ENCODE measurements at regions not wholly inside any gene's neighbourhood (a gene's known extent, or its start where the extent isn't known, plus 50 kb on each side); places are given as distances from the start of the nearest gene placed in this dataset.
A peak's percentile ranks its signal among the peaks of the same experiment; 100 is the strongest.

DNA sequence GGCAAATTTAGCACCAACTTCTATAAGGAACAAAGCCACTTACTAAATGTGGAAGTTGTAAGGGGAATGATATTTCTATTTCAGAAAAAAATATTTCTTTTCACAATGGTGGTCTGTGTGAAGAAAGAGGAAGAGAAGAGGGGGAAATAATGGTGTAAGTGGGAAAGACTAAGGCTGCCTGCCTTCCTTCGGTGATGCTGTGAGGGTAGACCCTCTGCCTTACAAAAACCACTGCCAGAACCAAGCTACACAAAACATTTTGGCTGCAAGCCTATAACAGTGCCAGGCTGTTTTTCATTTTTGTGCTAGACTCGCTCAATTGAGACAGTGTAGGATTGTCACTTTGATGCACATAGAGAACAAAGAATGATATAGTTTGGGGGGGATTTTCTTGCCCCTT, 286.6 kb downstream of the ZEB2 start:
- Mint-ChIP-seq H3K27ac (peak overlapping the region; percentile 72), H3K4me3 (peak overlapping the region; percentile 51), H3K36me3 (ENCODE audit: low read depth) (peaks cover 12% of the 10 kb centered on the region), H3K27me3 (no peaks in the 10 kb centered on the region), H3K9me3 (peaks cover 7% of the 10 kb centered on the region), H3K4me1 (peaks cover 45% of the 10 kb centered on the region)
- intact Hi-C loops (cut with micrococcal nuclease) = loop anchor here (5.0 kb wide), 2 partner anchors 51 to 89 kb away; no protein-coding TSS in a partner anchor
- DNase-seq = no peak

DNA sequence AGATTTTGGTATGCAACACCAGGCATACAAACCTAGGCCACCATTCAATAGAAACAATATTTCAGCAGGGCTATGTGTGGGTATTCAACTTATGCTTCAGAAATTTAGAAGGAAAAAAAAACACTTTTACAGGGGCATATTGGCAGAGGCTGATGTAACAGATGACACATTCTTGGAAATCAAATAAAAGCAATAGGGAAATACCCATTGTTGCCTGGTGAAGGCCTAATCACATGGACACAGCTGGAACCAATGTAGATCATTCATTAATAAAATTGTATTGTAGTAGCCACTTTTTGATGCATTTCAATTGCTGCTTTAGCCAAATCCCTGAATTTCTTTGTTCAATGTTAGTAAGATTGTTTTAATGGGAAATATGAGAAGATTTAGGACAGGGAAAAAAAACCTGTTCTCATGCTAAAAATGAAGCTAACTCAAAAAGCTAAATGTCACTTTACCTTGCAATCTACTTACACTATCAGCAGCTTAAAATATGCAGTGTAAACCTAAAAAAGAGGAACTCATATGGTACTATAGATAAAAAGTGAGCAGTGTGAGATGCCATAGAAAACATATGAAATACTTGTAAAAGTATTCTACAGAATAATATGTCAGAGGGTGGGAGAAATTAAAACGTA, 289.4 kb downstream of the ZEB2 start:
- Mint-ChIP-seq H3K9me3 (no peaks in the 10 kb centered on the region), H3K27ac (no peak overlapping the region), H3K4me3 (no peak overlapping the region), H3K36me3 (ENCODE audit: low read depth) (peaks cover 10% of the 10 kb centered on the region), H3K27me3 (no peaks in the 10 kb centered on the region), H3K4me1 (peaks cover 38% of the 10 kb centered on the region)
- no peak for DNase-seq
- intact Hi-C loops (cut with micrococcal nuclease) = loop anchor here (5.0 kb wide), 2 partner anchors 48 to 92 kb away; no protein-coding TSS in a partner anchor

DNA sequence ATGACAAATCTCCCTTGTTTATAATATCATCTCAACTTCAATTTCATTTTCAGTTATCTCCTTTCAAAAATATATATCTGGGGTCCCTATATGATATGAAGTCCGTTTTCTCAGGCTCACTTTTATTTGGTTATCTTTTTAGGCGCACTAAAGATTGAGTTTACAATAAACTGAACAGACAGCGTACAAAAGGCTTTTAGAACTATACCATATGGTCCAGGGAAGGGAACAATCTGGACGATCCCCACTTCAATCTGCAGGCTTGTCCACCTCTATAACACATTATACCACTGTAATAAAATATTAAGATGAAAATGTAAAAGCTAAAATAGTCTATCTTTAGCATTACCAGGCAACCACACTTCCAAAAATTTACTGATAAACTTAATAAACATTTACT, 289.9 kb downstream of the ZEB2 start:
- no peak overlapping the region for H3K27ac Mint-ChIP-seq
- no peak overlapping the region for H3K4me3 Mint-ChIP-seq
- peaks cover 11% of the 10 kb centered on the region for H3K36me3 Mint-ChIP-seq (ENCODE audit: low read depth)
- H3K9me3 Mint-ChIP-seq = no peaks in the 10 kb centered on the region
- DNase-seq = no peak
- peaks cover 35% of the 10 kb centered on the region for H3K4me1 Mint-ChIP-seq
- intact Hi-C loops (cut with micrococcal nuclease) = loop anchor here (5.0 kb wide), 2 partner anchors 48 to 92 kb away; no protein-coding TSS in a partner anchor
- H3K27me3 Mint-ChIP-seq = no peaks in the 10 kb centered on the region

DNA sequence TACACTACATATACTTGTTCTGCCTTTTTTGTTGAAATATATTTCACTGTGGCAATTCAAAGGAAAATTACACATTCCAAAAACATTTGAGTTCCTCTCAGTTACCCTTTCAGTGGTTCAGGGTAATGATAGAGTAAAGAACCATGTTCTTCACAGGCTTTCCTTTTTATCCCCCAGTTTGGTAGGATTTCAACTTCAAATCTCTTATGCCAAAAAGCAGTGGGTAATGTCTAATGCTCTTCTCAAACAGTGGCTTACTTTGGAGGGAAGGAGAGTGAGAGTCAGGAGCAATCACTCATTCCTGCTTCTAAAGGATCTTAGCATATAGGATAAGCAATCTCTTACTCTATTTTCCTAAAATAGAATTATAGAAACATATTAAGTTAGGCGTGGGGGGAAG, 290.6 kb downstream of the ZEB2 start:
- intact Hi-C loops (cut with micrococcal nuclease) = no loop called here
- Mint-ChIP-seq H3K36me3 (ENCODE audit: low read depth) (peaks cover 6% of the 10 kb centered on the region), H3K27me3 (no peaks in the 10 kb centered on the region), H3K9me3 (no peaks in the 10 kb centered on the region), H3K27ac (no peak overlapping the region), H3K4me1 (peaks cover 29% of the 10 kb centered on the region), H3K4me3 (no peak overlapping the region)
- no peak for DNase-seq

DNA sequence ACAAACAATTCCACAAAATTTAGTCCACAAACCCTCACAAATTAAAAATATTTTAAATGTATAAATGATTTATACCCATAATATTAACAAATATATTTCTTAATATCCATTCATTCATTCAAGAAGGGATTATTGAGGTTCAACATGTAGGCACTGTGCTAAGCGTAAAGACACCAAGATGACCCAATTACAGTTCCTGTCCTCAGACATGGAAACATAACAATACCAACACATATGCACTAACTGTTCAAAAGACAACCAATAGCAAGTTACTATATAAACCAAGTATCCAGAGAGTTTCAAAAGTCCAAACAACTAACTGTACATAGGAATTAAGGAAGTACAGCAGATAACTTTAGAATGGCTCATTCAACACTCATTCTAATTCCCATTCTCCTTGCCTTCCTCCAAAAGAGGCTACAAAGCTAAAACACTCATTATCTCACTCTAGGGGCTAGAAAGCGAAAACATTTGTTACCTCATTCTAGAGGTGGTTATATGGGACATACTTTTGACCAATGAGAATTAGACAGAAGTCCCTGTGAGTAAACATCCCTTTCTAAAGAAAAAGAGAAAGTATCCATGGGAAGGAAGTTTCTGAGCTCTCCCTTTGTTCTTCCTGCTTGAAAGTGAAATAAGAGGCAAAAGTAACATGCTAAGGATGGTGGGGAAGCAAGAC, 292.4 kb downstream of the ZEB2 start:
- no peak overlapping the region for H3K4me3 Mint-ChIP-seq
- no peaks in the 10 kb centered on the region for H3K9me3 Mint-ChIP-seq
- H3K4me1 Mint-ChIP-seq = peaks cover 13% of the 10 kb centered on the region
- intact Hi-C loops (cut with micrococcal nuclease) = no loop called here
- peaks cover 6% of the 10 kb centered on the region for H3K36me3 Mint-ChIP-seq (ENCODE audit: low read depth)
- no peak overlapping the region for H3K27ac Mint-ChIP-seq
- DNase-seq = no peak
- no peaks in the 10 kb centered on the region for H3K27me3 Mint-ChIP-seq

DNA sequence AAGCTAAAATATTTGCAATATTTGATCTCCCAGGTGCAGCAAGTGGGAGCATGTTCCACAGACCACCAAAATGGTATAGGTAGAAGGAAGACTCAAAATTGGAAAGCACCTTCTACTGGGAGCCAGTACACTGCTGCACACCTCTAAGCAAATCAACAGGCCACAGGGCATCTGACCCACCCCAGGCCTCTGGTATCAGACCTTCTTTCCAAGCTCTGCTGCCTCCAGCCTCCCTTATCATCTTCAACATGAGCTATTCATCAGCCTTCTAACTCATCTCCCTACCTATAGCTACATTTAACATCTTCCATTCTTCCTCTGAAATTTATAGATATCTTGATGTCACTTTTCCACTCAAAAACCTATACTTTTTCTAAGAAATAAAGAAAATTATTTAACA, 294.8 kb downstream of the ZEB2 start:
- Mint-ChIP-seq H3K9me3 (no peaks in the 10 kb centered on the region), H3K27ac (no peak overlapping the region), H3K4me1 (peaks cover 6% of the 10 kb centered on the region), H3K27me3 (no peaks in the 10 kb centered on the region), H3K36me3 (ENCODE audit: low read depth) (peaks cover 5% of the 10 kb centered on the region), H3K4me3 (no peak overlapping the region)
- DNase-seq = no peak
- intact Hi-C loops (cut with micrococcal nuclease) = no loop called here

DNA sequence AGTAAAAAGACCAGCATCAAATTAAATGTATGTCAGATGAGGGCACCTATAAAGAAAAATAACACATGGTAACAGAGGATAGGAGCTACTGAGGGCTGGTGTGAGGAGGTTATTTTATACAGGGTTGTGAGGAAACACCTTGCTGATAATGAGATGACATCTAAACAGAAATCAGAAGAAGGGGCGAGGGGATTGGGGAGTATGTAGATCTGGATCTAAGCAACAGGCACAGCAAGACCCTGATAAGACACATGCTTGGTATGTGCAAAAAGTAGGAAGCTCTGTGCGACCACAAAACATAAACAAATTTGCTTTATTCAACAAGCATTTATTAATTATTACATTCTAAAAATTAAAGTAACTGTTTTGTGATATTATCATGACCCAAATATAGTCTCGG, 295.4 kb downstream of the ZEB2 start:
- Mint-ChIP-seq H3K9me3 (no peaks in the 10 kb centered on the region), H3K27me3 (no peaks in the 10 kb centered on the region), H3K27ac (no peak overlapping the region), H3K4me3 (no peak overlapping the region), H3K4me1 (peaks cover 4% of the 10 kb centered on the region), H3K36me3 (ENCODE audit: low read depth) (peaks cover 5% of the 10 kb centered on the region)
- DNase-seq = no peak
- intact Hi-C loops (cut with micrococcal nuclease) = no loop called here

DNA sequence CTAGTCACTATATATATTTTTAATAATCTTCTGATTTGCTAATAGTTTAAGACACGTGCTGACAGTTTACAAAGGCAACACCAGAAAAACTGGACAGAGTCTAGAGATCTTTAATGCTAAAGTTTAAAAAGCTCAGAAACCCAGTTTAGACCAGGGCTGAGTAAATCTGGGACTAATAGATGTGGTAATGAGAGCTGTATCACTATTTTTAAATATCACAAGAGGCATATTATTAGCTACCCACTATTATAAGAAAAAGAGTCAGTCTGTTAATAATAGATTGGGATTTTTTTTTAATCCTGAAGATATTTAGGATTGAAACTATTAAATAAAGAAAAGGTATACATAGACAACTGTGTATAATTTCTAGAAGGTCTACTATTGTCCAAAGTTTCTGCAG, 299.9 kb downstream of the ZEB2 start:
- DNase-seq = no peak
- intact Hi-C loops (cut with micrococcal nuclease) = no loop called here
- H3K9me3 Mint-ChIP-seq = peaks cover 5% of the 10 kb centered on the region
- H3K4me1 Mint-ChIP-seq = peaks cover 11% of the 10 kb centered on the region
- no peaks in the 10 kb centered on the region for H3K27me3 Mint-ChIP-seq
- no peak overlapping the region for H3K4me3 Mint-ChIP-seq
- H3K27ac Mint-ChIP-seq = no peak overlapping the region
- no peaks in the 10 kb centered on the region for H3K36me3 Mint-ChIP-seq (ENCODE audit: low read depth)

DNA sequence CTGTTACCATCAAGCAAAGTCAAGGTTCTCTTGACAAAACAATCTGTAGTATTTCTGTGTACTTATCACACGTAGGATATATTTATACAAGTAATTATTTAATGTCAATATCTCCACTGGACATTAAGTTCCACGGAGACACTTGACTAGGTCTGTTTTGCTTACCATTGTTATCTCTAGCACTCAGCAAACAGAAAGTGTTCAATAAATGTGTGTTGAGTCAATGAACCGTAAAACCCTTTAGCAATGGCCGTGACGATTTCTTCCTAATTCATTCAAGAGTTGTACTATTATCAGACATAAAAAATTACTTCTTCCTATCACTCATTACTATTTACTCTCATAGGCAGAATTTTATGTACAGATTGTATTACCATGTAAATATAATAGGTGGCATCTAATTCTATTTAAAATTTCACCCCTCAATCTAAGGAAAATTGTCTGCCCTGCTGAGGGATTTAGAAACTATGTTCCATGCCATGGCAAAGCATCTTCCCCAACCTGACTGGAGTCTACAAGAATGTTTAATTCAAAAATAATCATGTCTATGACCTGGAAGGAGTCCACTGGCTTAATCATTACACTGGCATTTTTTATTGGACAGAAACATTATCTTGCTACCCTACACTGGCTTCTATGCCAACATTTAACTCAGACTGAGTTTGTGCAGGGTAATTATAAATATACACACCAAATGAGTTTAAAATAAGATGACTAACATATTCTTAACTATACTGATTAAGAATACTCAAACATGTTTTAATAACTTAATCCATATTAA, 301.9 kb downstream of the ZEB2 start:
- Mint-ChIP-seq H3K4me1 (peaks cover 17% of the 10 kb centered on the region), H3K4me3 (no peak overlapping the region), H3K36me3 (ENCODE audit: low read depth) (no peaks in the 10 kb centered on the region), H3K9me3 (peaks cover 5% of the 10 kb centered on the region), H3K27ac (no peak overlapping the region), H3K27me3 (no peaks in the 10 kb centered on the region)
- DNase-seq = no peak
- intact Hi-C loops (cut with micrococcal nuclease) = no loop called here

DNA sequence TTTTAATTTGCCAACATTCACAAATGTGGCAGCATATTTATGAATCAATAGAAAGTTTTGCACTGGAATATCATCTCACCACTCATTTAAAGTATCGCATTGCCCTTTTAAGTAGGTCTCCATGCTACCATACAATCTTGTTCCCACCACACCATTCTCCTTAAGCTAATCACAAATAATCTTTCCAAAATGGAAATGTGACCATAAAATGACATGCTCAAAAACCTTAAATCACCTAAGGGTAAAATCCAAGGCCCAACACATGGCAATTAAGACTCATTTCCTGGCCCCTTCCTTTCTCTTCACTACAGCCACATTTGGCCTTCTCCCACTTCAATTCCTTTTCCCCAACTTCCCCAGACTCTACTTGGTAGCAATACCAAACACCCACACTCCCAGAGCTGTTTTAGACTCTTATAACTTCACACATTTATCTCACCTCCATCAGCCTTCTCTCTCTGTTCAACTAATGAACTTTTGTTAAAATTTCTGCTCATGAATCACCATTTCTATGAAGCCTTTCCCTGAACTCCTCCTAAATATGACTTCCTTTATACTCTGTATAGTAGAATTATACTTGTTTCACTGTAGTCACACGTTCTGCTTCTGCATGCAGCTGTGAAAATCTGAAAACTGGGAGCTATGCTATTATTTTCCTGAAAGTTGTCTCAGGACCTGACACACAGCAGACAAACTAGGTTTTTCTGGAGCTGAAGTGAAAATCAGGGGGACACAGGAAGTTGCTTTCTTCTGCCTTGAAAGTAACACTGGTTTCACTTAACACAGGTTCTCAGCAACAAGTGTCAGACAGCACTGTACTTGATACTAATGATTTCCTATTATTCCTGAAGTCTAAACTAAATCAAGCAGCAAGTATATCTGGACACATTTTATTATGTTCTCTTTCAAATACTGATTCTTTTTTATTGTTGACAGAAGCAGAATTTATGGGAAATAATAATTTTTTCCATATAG, 303.9 kb downstream of the ZEB2 start:
- intact Hi-C loops (cut with micrococcal nuclease) = loop anchor here (2.0 kb wide), 1 partner anchor 15 kb away; no protein-coding TSS in a partner anchor

DNA sequence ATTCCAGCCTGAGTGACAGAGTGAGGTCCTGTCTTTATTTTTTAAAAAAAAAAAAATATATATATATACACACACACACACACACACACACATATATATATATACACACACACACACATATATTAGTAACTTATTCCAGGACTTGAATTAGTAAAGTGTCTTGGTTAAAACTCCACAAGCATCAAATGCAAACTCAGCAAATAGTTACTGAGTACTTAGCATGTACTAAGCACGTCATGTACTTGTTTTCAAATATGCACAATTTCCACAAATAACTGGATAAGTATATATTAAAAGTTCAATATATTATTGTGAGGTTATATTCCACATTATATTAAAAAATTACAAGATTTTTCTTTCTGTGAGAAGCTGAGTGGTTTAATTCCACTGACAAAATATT, 304.7 kb downstream of the ZEB2 start:
- Mint-ChIP-seq H3K27me3 (no peaks in the 10 kb centered on the region), H3K4me1 (peaks cover 24% of the 10 kb centered on the region), H3K36me3 (ENCODE audit: low read depth) (peaks cover 3% of the 10 kb centered on the region), H3K4me3 (no peak overlapping the region), H3K9me3 (peaks cover 11% of the 10 kb centered on the region), H3K27ac (no peak overlapping the region)
- DNase-seq = no peak
- intact Hi-C loops (cut with micrococcal nuclease) = loop anchor here (2.0 kb wide), 1 partner anchor 14 kb away; no protein-coding TSS in a partner anchor

More for the DNA sequence above, 303.9 kb downstream of the ZEB2 start:
- peaks cover 9% of the 10 kb centered on the region for H3K9me3 Mint-ChIP-seq
- peaks cover 21% of the 10 kb centered on the region for H3K4me1 Mint-ChIP-seq
- DNase-seq = no peak
- H3K36me3 Mint-ChIP-seq (ENCODE audit: low read depth) = peaks cover under 1% of the 10 kb centered on the region
- H3K4me3 Mint-ChIP-seq = peak overlapping the region; percentile 46
- H3K27ac Mint-ChIP-seq = peak overlapping the region; percentile 89
- no peaks in the 10 kb centered on the region for H3K27me3 Mint-ChIP-seq

DNA sequence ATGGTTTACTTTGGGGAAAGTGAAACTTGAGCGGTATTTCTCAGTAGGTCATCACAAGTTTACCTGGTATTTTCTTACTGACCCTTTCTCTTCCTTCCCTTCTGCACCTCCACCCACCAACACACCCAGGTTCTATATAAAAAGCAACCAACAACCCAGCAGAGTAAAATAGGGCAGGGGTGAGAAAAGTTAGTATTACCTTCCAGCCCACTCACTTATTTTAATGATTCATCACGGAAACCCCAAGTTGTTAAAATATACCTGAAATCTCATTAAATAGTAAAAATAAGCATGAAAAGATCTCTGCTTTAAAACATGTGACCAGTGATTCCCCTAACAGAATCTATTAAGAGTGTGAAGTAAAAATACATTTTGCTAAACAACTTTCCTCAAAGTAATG, 306.1 kb downstream of the ZEB2 start:
- H3K27ac Mint-ChIP-seq = peak overlapping the region; percentile 46
- H3K4me1 Mint-ChIP-seq = peaks cover 24% of the 10 kb centered on the region
- peak overlapping the region; percentile 9 for H3K4me3 Mint-ChIP-seq
- no peak for DNase-seq
- peaks cover 5% of the 10 kb centered on the region for H3K36me3 Mint-ChIP-seq (ENCODE audit: low read depth)
- intact Hi-C loops (cut with micrococcal nuclease) = loop anchor here (2.0 to 5.0 kb wide), 2 partner anchors 13 to 51 kb away; no protein-coding TSS in a partner anchor
- H3K9me3 Mint-ChIP-seq = peaks cover 11% of the 10 kb centered on the region
- H3K27me3 Mint-ChIP-seq = no peaks in the 10 kb centered on the region

DNA sequence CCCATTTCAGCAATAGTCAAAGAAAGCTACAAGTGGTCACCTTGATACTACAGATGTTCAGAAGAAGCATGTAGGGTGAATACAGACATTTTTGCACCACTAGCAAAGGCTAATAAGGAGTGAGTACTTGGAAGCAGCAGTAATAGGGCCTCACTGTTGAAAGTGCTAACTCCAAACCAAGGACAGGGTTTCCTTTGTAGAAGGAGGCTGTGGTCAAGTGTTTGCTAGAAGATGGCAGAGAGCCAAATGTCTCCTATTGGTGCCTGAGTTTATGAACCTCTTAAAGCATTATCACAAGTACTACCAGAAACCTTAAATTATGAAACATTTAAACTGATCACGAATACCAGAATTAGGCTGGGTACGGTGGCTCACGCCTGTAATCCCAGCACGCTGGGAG, 308.1 kb downstream of the ZEB2 start:
- Mint-ChIP-seq H3K4me1 (peaks cover 24% of the 10 kb centered on the region), H3K9me3 (peaks cover 17% of the 10 kb centered on the region), H3K27me3 (no peaks in the 10 kb centered on the region), H3K36me3 (ENCODE audit: low read depth) (peaks cover 11% of the 10 kb centered on the region), H3K4me3 (no peak overlapping the region), H3K27ac (no peak overlapping the region)
- intact Hi-C loops (cut with micrococcal nuclease) = loop anchor here (5.0 kb wide), 1 partner anchor 50 kb away; no protein-coding TSS in a partner anchor
- DNase-seq = no peak

All from activated CD4-positive, alpha-beta T cell treated with anti-CD3 and anti-CD28 coated beads, Interleukin-2, amount 10 ng/mL, durations not matched to agents 24 days and 14 days (primary cell).